ENCODE measurements at regions not wholly inside any gene's neighbourhood (a gene's known extent, or its start where the extent isn't known, plus 50 kb on each side); places are given as distances from the start of the nearest gene placed in this dataset.

- Histone ChIP-seq H3K4ac (ENCODE audit: low read depth, low read length) (no peak overlapping the region), H4K8ac (ENCODE audit: low read depth in 2 of 2, low read length in 2 of 2) (no peak overlapping the region), H3K27me3 (ENCODE audit: control insufficient read depth, insufficient read depth, low read length) (no peaks in the 10 kb centered on the region), H2BK20ac (ENCODE audit: low read depth, low read length) (no peak overlapping the region), H3K79me1 (ENCODE audit: low read depth in 1 of 2, low read length in 2 of 2) (no peaks in the 10 kb centered on the region), H3K18ac (ENCODE audit: low read depth, low read length) (no peak overlapping the region), H3K14ac (replicated peaks; ENCODE audit: low read depth, low read length) (no peak overlapping the region), H4K20me1 (ENCODE audit: insufficient read depth, low read length) (no peaks in the 10 kb centered on the region), H4K5ac (ENCODE audit: low read depth, low read length) (no peak overlapping the region), H3K4me3 (ENCODE audit: insufficient read depth, low read depth, low read length) (no peak overlapping the region), H2AFZ (replicated peaks; ENCODE audit: low read length, poor library complexity) (no peak overlapping the region), H2BK5ac (ENCODE audit: low read depth, low read length, poor library complexity, severe bottlenecking) (no peak overlapping the region), H3K27ac (ENCODE audit: insufficient read depth, low read length) (no peak overlapping the region), H2BK120ac (ENCODE audit: low read depth, low read length) (no peak overlapping the region), H2AK5ac (ENCODE audit: low read depth, low read length) (no peak overlapping the region), H3K56ac (ENCODE audit: extremely low read depth, insufficient read depth, low read length) (no peak overlapping the region), H3K9me1 (ENCODE audit: insufficient read depth, low read length) (no peaks in the 10 kb centered on the region), H2AK9ac (replicated peaks; ENCODE audit: low read depth, low read length, poor library complexity) (no peak overlapping the region), H3K4me1 (ENCODE audit: control insufficient read depth, insufficient read depth, low read length) (no peaks in the 10 kb centered on the region), H3K4me2 (ENCODE audit: low read depth, low read length) (no peak overlapping the region), H2BK15ac (ENCODE audit: low read depth, low read length) (no peak overlapping the region), H3K23ac (ENCODE audit: low read depth, low read length) (no peak overlapping the region), H3K36me3 (ENCODE audit: control insufficient read depth, insufficient read depth, low read length) (no peaks in the 10 kb centered on the region), H4K91ac (ENCODE audit: insufficient read depth, low read depth, low read length) (no peak overlapping the region), H3K9me3 (ENCODE audit: control insufficient read depth, insufficient read depth, low read length) (peaks cover 8% of the 10 kb centered on the region; the same call in 1 of the 2 replicates), H3K9ac (ENCODE audit: low read depth, low read length) (no peak overlapping the region)
- POLR2A ChIA-PET (ENCODE audit: unreplicated experiment), result no interaction called here
- ATAC-seq (ENCODE audit: low read depth) (no peak), DNase-seq (no peak)
- BruUV-seq (replicated peaks), result no TSS peak
- TF ChIP-seq MAFK (IDR thresholded peaks at IDR 0.05; ENCODE audit: low read depth, low read length), result no peak
- no peak for TF ChIP-seq ELK1 (IDR thresholded peaks at IDR 0.05; ENCODE audit: borderline replicate concordance, low read depth, low read length)
- no peak for TF ChIP-seq RCOR1 (IDR thresholded peaks at IDR 0.05; ENCODE audit: insufficient replicate concordance, low read length)
- TF ChIP-seq CEBPB (IDR thresholded peaks at IDR 0.05; ENCODE audit: low read depth, low read length), result no peak
- TF ChIP-seq CHD1 (IDR thresholded peaks at IDR 0.05; ENCODE audit: low read depth, low read length), result no peak
- TF ChIP-seq BHLHE40 (IDR thresholded peaks at IDR 0.05; ENCODE audit: low read depth, low read length), result no peak
- no peak for TF ChIP-seq RFX5 (IDR thresholded peaks at IDR 0.05; ENCODE audit: low read depth, low read length)
- no peak for TF ChIP-seq USF2 (IDR thresholded peaks at IDR 0.05; ENCODE audit: low read depth, low read length)
- TF ChIP-seq SMC3 (IDR thresholded peaks at IDR 0.05; ENCODE audit: low read depth, low read length), result no peak
- TF ChIP-seq MXI1 (IDR thresholded peaks at IDR 0.05; ENCODE audit: borderline replicate concordance, low read depth, low read length), result no peak
- TF ChIP-seq CTCF (conservative IDR thresholded peaks at IDR 0.05; ENCODE audit: low read depth, low read length), result no peak
- no peak for TF ChIP-seq RAD21 (IDR thresholded peaks at IDR 0.05; ENCODE audit: low read length)
- intact Hi-C loops (cut with micrococcal nuclease), result no loop called here
- in situ Hi-C loops (cut with MboI; ENCODE audit: low sequenced_read_pairs), result no loop called here
- CTCF ChIA-PET, result no interaction called here
- dilution Hi-C loops (cut with HindIII; ENCODE audit: low sequenced_read_pairs, unreplicated experiment), result no loop called here
Measured at GRCh38 chr6:10175362-10175761, 239.5 kb downstream of the TFAP2A start.
